Neural cell (in vitro differentiated cells): ENCODE measurements at regions not wholly inside any gene's neighbourhood (a gene's known extent, or its start where the extent isn't known, plus 50 kb on each side); places are given as distances from the start of the nearest gene placed in this dataset.

Experiments used
- H2AFZ ChIP-seq: fragments of 200-600, 300-800 bp; sonication (generic), shearing (Covaris generic); 2 replicates; pipeline ENCODE4 v1.6.0; 2014; ENCODE audit warnings: low read depth, mild to moderate bottlenecking, antibody characterized with exemption, low read length, moderate library complexity
- H3F3A ChIP-seq: fragments of 200-600 bp; shearing (Covaris generic); 2 replicates; pipeline ENCODE4 v1.6.1; 2016; ENCODE audit warnings: mild to moderate bottlenecking, moderate library complexity, mixed read lengths, antibody characterized with exemption, low read length; ENCODE audit not compliant: insufficient read depth, poor library complexity, severe bottlenecking
- H3K27ac ChIP-seq: fragments of 200-600, 300-800 bp; sonication (generic), shearing (Covaris generic); 2 replicates; pipeline ENCODE4 v1.5.1; 2014; ENCODE audit warnings: mild to moderate bottlenecking, low read length, moderate library complexity
- H3K27me3 ChIP-seq: fragments of 300-800, 200-600 bp; sonication (generic), shearing (Covaris generic); 2 replicates; pipeline ENCODE4 v1.6.0; 2014; ENCODE audit warnings: mild to moderate bottlenecking, low read depth, low read length, moderate library complexity; ENCODE audit not compliant: insufficient read depth
- H3K36me3 ChIP-seq: fragments of 300-800, 200-600 bp; sonication (generic), shearing (Covaris generic); 2 replicates; pipeline ENCODE4 v1.5.1; 2014; ENCODE audit warnings: mild to moderate bottlenecking, antibody characterized with exemption, low read length, moderate library complexity; ENCODE audit not compliant: insufficient read depth
- H3K4me2 ChIP-seq: fragments of 300-800, 200-600 bp; sonication (generic), shearing (Covaris generic); 2 replicates; pipeline ENCODE4 v1.6.0; 2014; ENCODE audit warnings: mild to moderate bottlenecking, low read length
- H3K4me3 ChIP-seq: fragments of 300-800, 200-600 bp; sonication (generic), shearing (Covaris generic); 2 replicates; pipeline ENCODE4 v1.5.1; 2014; ENCODE audit warnings: mild to moderate bottlenecking, low read length, moderate library complexity
- H3K79me2 ChIP-seq: fragments of 200-600 bp; shearing (Covaris generic); replicated peaks from 2 replicates; pipeline ENCODE4 v1.6.0; 2014; ENCODE audit warnings: mild to moderate bottlenecking, low read length, moderate library complexity; ENCODE audit not compliant: insufficient read depth
- H3K9ac ChIP-seq: fragments of 300-800, 200-600 bp; sonication (generic), shearing (Covaris generic); 2 replicates; pipeline ENCODE4 v1.6.1; 2016; ENCODE audit warnings: mild to moderate bottlenecking, low read length, mixed read lengths
- H3K9me2 ChIP-seq: fragments of 200-600 bp; shearing (Covaris generic); 2 replicates; pipeline ENCODE4 v1.6.1; 2016; ENCODE audit warnings: mild to moderate bottlenecking, low read length, mixed read lengths; ENCODE audit not compliant: insufficient read depth
- H3K9me3 ChIP-seq: fragments of 200-600, 300-800 bp; sonication (generic), shearing (Covaris generic); 2 replicates; pipeline ENCODE4 v1.6.1; 2016; ENCODE audit warnings: mild to moderate bottlenecking, mixed run types, low read length, moderate library complexity, mixed read lengths
- H4K20me1 ChIP-seq: fragments of 200-600 bp; shearing (Covaris generic); 2 replicates; pipeline ENCODE4 v1.6.1; 2016; ENCODE audit warnings: mild to moderate bottlenecking, mixed run types; ENCODE audit not compliant: insufficient read depth
- CTCF ChIP-seq: fragments of 450-650 bp; IDR thresholded peaks from 2 replicates; pipeline ENCODE4 v1.5.1; 2014; ENCODE audit warnings: antibody characterized with exemption, mild to moderate bottlenecking, moderate library complexity; ENCODE audit not compliant: poor library complexity, severe bottlenecking
- EP300 ChIP-seq: fragments of 450-650 bp; conservative IDR thresholded peaks from 2 replicates; pipeline ENCODE4 v1.6.1; 2014; ENCODE audit warnings: antibody characterized with exemption, mild to moderate bottlenecking, moderate library complexity; ENCODE audit not compliant: poor library complexity, severe bottlenecking
- EZH2 ChIP-seq: fragments of 200-600, 300-800 bp; shearing (Covaris generic), sonication (generic); IDR thresholded peaks from 2 replicates; pipeline ENCODE4 v1.6.1; 2014; ENCODE audit warnings: antibody characterized with exemption, low read length, borderline replicate concordance, mild to moderate bottlenecking; ENCODE audit not compliant: insufficient read depth, poor library complexity, severe bottlenecking
- MXI1 ChIP-seq: fragments of 450-650 bp; conservative IDR thresholded peaks from 2 replicates; pipeline ENCODE4 v1.6.1; 2014; ENCODE audit warnings: antibody characterized with exemption, mild to moderate bottlenecking; ENCODE audit not compliant: poor library complexity, severe bottlenecking
- POLR2AphosphoS5 ChIP-seq: IDR thresholded peaks from 2 replicates; pipeline ENCODE4 v1.6.1; 2012
- RAD21 ChIP-seq: fragments of 450-650 bp; conservative IDR thresholded peaks from 2 replicates; pipeline ENCODE4 v1.6.1; 2014; ENCODE audit warnings: antibody characterized with exemption, mild to moderate bottlenecking, moderate library complexity
- REST ChIP-seq: IDR thresholded peaks from 2 replicates; pipeline ENCODE4 v1.6.1; 2012; ENCODE audit warnings: borderline replicate concordance
- SMC3 ChIP-seq: fragments of 450-650 bp; conservative IDR thresholded peaks from 2 replicates; pipeline ENCODE4 v1.6.1; 2014; ENCODE audit warnings: antibody characterized with exemption, mild to moderate bottlenecking, moderate library complexity; ENCODE audit not compliant: poor library complexity
- TAF1 ChIP-seq: IDR thresholded peaks from 2 replicates; pipeline ENCODE4 v1.6.1; 2012; ENCODE audit warnings: low read depth

- H3K27me3 ChIP-seq, result no peaks in the 10 kb centered on the region
- H3K9me3 ChIP-seq, result no peaks in the 10 kb centered on the region
- H3K9ac ChIP-seq, result no peak overlapping the region
- H3K27ac ChIP-seq, result no peak overlapping the region
- no peaks in the 10 kb centered on the region for H3K9me2 ChIP-seq
- TF ChIP-seq REST (no peak), MXI1 (no peak), POLR2AphosphoS5 (no peak), EP300 (no peak), RAD21 (no peak), TAF1 (no peak), CTCF (no peak), SMC3 (no peak), EZH2 (no peak)
- no peak overlapping the region for H2AFZ ChIP-seq
- H3K36me3 ChIP-seq, result no peaks in the 10 kb centered on the region
- no peaks in the 10 kb centered on the region for H4K20me1 ChIP-seq
- no peak overlapping the region for H3K4me3 ChIP-seq
- no peak overlapping the region for H3K4me2 ChIP-seq
- H3K79me2 ChIP-seq, result no peaks in the 10 kb centered on the region
- no peaks in the 10 kb centered on the region for H3F3A ChIP-seq
Observed at GRCh38 chr10:58089739-58090138, 178.0 kb downstream of the IPMK start.

- Histone ChIP-seq H3K9me2 (no peaks in the 10 kb centered on the region), H3K4me2 (no peak overlapping the region), H3K9ac (no peak overlapping the region), H3K36me3 (no peaks in the 10 kb centered on the region), H3K27ac (no peak overlapping the region), H3K4me3 (no peak overlapping the region), H2AFZ (no peak overlapping the region), H3F3A (no peaks in the 10 kb centered on the region), H3K9me3 (no peaks in the 10 kb centered on the region), H4K20me1 (no peaks in the 10 kb centered on the region), H3K27me3 (no peaks in the 10 kb centered on the region), H3K79me2 (no peaks in the 10 kb centered on the region)
- TF ChIP-seq SMC3, result no peak
- no peak for TF ChIP-seq EP300
- TF ChIP-seq REST, result no peak
- TF ChIP-seq TAF1, result no peak
- no peak for TF ChIP-seq CTCF
- TF ChIP-seq MXI1, result no peak
- no peak for TF ChIP-seq EZH2
- TF ChIP-seq RAD21, result no peak
- TF ChIP-seq POLR2AphosphoS5, result no peak
Observed at GRCh38 chr10:58087896-58088295, 179.8 kb downstream of the IPMK start.
